A673 (cell line): ENCODE measurements at regions not wholly inside any gene's neighbourhood (a gene's known extent, or its start where the extent isn't known, plus 50 kb on each side); places are given as distances from the start of the nearest gene placed in this dataset.
"Not testable (repeated sequence)": the region's sequence is repeated elsewhere in the genome, so short reads cannot be mapped to it uniquely, and the experiment has no call there.

Source experiments
- BruUV-seq: library from RNA; stranded (reverse); fragments of 400-500 nt; replicated peaks from 2 replicates; lab custom pipeline; 2021; lab: Mats Ljungman, UMichigan
- CTCF ChIA-PET: fragments of 300-600 bp; sonication (Branson Sonifier 250); formaldehyde crosslinking; loops from one replicate; lab custom pipeline; 2022; ENCODE audit warnings: antibody characterized with exemption; lab: Charles Lee
- POLR2A ChIA-PET: fragments of 300-600 bp; sonication (Branson Sonifier 250); formaldehyde crosslinking; loops from one replicate; lab custom pipeline; 2022; ENCODE audit warnings: antibody characterized with exemption; ENCODE audit not compliant: low non-redundant PET; lab: Charles Lee
- DNase-seq: peaks from one replicate; pipeline ENCODE4 v3.0.0-alpha.2; 2015; ENCODE audit warnings: low spot score
- H3K27ac ChIP-seq: fragments of 200-600 bp; sonication (generic); 2 replicates; pipeline ENCODE4 v1.5.1; 2016; ENCODE audit warnings: mixed run types, low read depth, mild to moderate bottlenecking, mixed read lengths, antibody characterized with exemption, low read length; ENCODE audit not compliant: poor library complexity, severe bottlenecking
- H3K27me3 ChIP-seq: fragments of 200-600 bp; sonication (generic); replicated peaks from 2 replicates; pipeline ENCODE4 v1.6.1; 2017; ENCODE audit warnings: mixed run types, low read depth, mild to moderate bottlenecking, mixed read lengths, antibody characterized with exemption, low read length; ENCODE audit not compliant: insufficient read depth, poor library complexity
- H3K36me3 ChIP-seq: fragments of 200-600 bp; sonication (generic); 2 replicates; pipeline ENCODE4 v1.6.1; 2016; ENCODE audit warnings: mixed run types, mild to moderate bottlenecking, mixed read lengths, antibody characterized with exemption, low read length; ENCODE audit not compliant: insufficient read depth, poor library complexity, severe bottlenecking
- H3K4me1 ChIP-seq: fragments of 200-600 bp; sonication (generic); 2 replicates; pipeline ENCODE4 v1.6.1; 2017; ENCODE audit warnings: mixed run types, mild to moderate bottlenecking, mixed read lengths, antibody characterized with exemption, low read length; ENCODE audit not compliant: insufficient read depth, poor library complexity, severe bottlenecking
- H3K4me3 ChIP-seq: fragments of 200-600 bp; sonication (generic); 2 replicates; pipeline ENCODE4 v1.5.1; 2016; ENCODE audit warnings: low read depth, mixed run types, mild to moderate bottlenecking, mixed read lengths, low read length; ENCODE audit not compliant: poor library complexity, severe bottlenecking
- H3K9me3 ChIP-seq: fragments of 200-600 bp; sonication (generic); 2 replicates; pipeline ENCODE4 v1.6.1; 2016; ENCODE audit warnings: mixed run types, low read depth, mild to moderate bottlenecking, mixed read lengths, antibody characterized with exemption, low read length; ENCODE audit not compliant: poor library complexity, severe bottlenecking
- EZH2 ChIP-seq: fragments of 200-600 bp; sonication (generic); IDR thresholded peaks from 2 replicates; pipeline ENCODE4 v1.6.1; 2017; ENCODE audit warnings: borderline replicate concordance, low read depth, mild to moderate bottlenecking, mixed read lengths, antibody characterized with exemption, low read length; ENCODE audit not compliant: poor library complexity, severe bottlenecking
- intact Hi-C: fragments of 100-400 bp; cut with micrococcal nuclease; formaldehyde crosslinking; loops from one replicate; pipeline ENCODE4 v1.10.0; 2022; ENCODE audit not compliant: unreplicated experiment
- TF ChIP-seq, protein P1 (sequence below): fragments of 300-800, 200-600 bp; sonication (generic); conservative IDR thresholded peaks from 2 replicates; pipeline ENCODE4 v1.5.1; 2017; ENCODE audit warnings: low read depth, mild to moderate bottlenecking, antibody characterized with exemption, low read length, moderate library complexity, mixed read lengths

DNA sequence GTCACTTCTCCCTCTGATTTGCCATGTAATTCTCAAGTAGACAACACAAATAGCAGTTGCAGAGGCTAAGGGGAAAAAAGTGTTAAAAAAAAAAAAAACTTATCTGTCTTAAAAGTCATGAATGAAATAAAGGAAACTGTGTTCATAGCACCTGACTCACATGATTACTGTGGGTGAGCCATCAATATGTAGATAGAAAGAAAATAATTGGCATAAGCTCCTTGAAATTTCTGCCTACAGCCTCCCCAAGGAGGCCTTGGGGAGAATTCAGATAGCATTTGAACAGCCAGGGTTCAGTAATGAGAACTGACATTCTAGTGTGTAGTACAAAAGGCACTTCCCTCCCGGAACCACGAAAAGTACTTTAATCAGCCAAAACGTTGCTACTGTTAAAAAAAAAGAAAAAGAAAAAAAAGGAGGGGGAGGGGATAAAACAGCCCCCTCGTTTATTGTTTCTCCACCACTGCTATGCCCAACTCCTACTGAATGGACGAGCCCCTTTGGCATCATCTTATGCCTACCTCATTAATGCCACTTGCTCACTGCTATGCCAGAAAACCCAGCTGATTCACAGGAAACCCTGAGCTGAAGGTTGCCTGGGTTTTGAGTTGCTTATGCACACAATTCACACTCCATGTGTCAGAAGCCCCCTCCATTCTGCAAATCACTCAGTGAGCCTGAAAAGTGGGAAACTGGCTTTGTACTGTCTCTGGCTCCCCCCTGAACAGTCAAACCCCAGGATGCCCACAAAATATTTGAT is 65.5 kb upstream of the KLF7 start:
- no peak for DNase-seq
- intact Hi-C loops = no loop called here
- no TSS peak for BruUV-seq
- H3K36me3 ChIP-seq = no peaks in the 10 kb centered on the region
- H3K4me1 ChIP-seq = no peaks in the 10 kb centered on the region
- no peak overlapping the region for H3K27ac ChIP-seq
- POLR2A ChIA-PET = no interaction called here
- H3K27me3 ChIP-seq = no peaks in the 10 kb centered on the region
- H3K4me3 ChIP-seq = no peak overlapping the region
- TF ChIP-seq EZH2 = no peak
- TF ChIP-seq, protein P1, sequence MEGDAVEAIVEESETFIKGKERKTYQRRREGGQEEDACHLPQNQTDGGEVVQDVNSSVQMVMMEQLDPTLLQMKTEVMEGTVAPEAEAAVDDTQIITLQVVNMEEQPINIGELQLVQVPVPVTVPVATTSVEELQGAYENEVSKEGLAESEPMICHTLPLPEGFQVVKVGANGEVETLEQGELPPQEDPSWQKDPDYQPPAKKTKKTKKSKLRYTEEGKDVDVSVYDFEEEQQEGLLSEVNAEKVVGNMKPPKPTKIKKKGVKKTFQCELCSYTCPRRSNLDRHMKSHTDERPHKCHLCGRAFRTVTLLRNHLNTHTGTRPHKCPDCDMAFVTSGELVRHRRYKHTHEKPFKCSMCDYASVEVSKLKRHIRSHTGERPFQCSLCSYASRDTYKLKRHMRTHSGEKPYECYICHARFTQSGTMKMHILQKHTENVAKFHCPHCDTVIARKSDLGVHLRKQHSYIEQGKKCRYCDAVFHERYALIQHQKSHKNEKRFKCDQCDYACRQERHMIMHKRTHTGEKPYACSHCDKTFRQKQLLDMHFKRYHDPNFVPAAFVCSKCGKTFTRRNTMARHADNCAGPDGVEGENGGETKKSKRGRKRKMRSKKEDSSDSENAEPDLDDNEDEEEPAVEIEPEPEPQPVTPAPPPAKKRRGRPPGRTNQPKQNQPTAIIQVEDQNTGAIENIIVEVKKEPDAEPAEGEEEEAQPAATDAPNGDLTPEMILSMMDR = no peak
- no peaks in the 10 kb centered on the region for H3K9me3 ChIP-seq
- CTCF ChIA-PET = no interaction called here

DNA sequence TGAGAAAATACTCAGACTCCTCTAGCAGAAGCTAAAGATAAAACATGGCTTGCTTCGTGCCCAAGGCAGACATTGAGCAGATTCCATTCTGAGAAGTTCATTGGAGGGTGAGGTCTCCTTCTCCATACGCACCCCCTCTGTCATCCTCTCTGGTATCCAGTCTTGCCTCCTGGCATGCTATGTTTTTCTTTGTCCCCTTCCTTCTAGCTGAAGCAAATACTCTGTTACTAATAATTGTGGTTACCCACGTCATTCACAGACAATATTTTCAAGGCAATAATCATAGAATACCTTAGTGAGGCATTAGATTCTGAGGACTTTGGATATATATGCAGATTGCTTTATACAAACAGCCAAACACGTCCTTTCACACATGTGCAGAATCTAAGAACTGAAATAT is 66.2 kb upstream of the KLF7 start:
- ChIA-PET CTCF (no interaction called here), POLR2A (no interaction called here)
- Histone ChIP-seq H3K4me3 (no peak overlapping the region), H3K36me3 (no peaks in the 10 kb centered on the region), H3K27me3 (no peaks in the 10 kb centered on the region), H3K27ac (no peak overlapping the region), H3K4me1 (no peaks in the 10 kb centered on the region), H3K9me3 (no peaks in the 10 kb centered on the region)
- DNase-seq = no peak
- intact Hi-C loops = no loop called here
- BruUV-seq = no TSS peak
- no peak for TF ChIP-seq EZH2
- TF ChIP-seq, protein P1 = no peak

DNA sequence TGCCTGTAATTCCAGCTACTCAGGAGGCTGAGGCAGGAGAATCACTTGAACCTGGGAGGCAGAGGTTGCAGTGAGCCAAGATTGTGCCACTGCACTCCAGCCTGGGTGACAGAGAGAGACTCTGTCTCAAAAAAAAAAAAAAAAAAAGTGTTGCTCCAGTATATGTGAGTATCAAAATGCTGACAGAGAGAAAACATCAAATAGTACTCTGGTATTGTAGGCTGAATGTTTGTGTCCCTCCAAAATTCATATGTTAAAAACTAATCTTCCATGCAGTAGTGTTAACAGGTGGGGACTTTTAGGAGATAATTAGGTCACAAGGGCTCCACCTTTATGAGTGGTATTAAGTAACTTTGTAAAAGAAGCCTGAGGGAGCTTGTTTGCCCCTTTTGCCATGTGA is 67.4 kb upstream of the KLF7 start:
- DNase-seq, H3K9me3 ChIP-seq, H3K4me1 ChIP-seq, H3K4me3 ChIP-seq, BruUV-seq, H3K36me3 ChIP-seq, intact Hi-C loops, CTCF ChIA-PET, H3K27ac ChIP-seq, H3K27me3 ChIP-seq: not testable (repeated sequence)
- POLR2A ChIA-PET = interaction anchor here (0.6 kb wide), 1 partner anchor 720 kb away, joined by 5 read pairs; no protein-coding TSS in a partner anchor

GRCh38 chr2:207233731-207234130 is 68.0 kb upstream of the KLF7 start:
- ChIA-PET CTCF (no interaction called here), POLR2A (interaction anchor here (0.5 kb wide), 1 partner anchor 10 kb away, joined by 18 read pairs; no protein-coding TSS in a partner anchor)
- no peaks in the 10 kb centered on the region for H3K36me3 ChIP-seq
- no peak overlapping the region for H3K27ac ChIP-seq
- H3K27me3 ChIP-seq = no peaks in the 10 kb centered on the region
- intact Hi-C loops = no loop called here
- no peaks in the 10 kb centered on the region for H3K9me3 ChIP-seq
- H3K4me3 ChIP-seq = no peak overlapping the region
- no peak for DNase-seq
- BruUV-seq = no TSS peak
- no peaks in the 10 kb centered on the region for H3K4me1 ChIP-seq
- TF ChIP-seq EZH2 = no peak
- TF ChIP-seq, protein P1 = no peak
